ENCODE measurements at regions not wholly inside any gene's neighbourhood (a gene's known extent, or its start where the extent isn't known, plus 50 kb on each side); places are given as distances from the start of the nearest gene placed in this dataset.

DNA sequence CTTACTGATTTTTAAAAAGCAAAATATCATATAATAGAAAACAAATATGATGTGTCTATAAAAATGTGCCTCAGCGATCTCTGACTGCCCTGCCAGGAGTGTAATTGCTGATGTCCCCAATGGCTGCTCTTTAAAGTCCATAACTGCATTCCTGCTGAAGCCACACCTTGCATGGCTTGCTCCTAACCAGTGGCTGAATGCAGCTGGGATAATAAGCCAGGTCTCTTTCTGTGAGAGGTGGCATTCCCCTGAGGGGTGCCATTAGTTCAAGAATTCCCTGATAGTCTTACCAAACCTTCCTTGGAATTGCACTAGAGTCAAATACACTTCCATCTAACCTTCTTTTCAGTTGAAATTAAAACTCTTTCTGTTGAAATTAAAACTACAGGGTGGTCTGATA, 125.8 kb upstream of the ZNF804A start:
- DNase-seq: no peak

DNA sequence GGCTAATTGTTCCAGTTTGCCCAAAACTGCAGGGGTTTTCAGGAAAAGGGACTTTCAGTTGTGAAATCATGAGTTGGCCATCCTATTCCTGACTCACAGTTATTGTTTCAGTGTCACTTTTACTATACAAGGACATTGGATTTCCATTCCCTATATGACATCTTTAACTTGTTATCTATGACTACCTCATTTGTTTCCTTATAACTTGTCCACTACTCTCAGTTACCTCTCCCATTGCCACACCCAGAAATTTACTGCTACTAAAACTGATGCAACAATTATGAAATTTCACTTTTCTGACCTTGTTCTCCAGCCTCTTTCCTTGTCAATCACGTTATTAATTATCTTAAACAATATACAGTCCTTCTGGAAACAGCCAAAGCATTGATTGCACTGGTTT, 116.5 kb upstream of the ZNF804A start:
- DNase-seq: no peak

DNA sequence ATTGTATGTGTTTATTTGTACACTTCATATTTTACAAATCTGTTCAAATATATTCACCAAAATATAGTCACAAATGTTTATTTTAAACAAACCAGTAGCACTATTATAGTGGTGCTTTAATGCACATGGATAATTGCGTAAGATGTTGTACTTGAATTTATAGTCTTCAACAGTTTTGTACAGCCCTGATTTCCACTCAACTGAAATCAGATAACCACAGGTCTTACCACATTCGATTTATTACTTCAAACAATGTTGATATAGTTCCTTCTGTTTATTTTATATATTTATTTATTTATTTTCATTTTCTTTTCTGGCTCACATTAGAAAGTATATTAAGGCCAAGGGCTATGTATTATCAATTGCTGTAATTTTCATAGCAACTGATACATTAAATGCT, 99.4 kb upstream of the ZNF804A start:
- DNase-seq: no peak

DNA sequence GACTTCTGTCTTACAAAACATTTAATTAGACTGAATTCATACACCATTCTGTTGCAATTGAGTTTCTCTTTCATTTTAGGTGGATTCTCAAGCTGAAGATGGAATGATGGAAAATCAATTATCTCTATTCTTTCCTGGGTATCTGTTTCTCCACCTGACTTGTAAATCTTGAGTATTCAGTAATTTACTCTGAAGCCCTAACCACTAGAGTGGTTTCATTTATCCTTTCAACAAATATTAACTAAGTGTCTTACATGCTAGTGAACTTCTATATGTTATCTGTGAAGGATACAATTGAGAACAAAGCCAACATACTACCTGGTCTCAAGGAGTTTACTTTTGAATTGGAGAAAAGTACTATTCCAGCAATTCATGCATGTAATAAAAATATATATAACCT, 94.1 kb upstream of the ZNF804A start:
- DNase-seq: no peak

DNA sequence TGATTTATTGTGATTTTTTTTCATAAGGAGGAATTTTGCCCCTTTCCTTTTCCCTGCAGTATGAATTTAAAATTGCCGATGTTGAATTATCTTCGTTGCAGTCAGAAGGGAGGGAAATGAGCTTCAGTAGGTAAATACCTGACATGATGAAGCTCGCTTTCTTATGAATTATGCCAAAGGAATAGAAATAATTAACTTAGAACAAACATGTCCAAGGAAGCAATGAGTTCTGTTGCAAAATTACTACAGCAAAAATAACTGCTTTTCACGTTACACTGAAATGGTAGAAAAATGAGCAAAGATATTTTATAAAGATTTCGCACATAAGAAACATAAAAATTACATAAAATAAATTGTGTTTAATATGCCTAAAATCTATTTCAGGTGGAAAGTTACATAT, 91.1 kb upstream of the ZNF804A start:
- no peak for DNase-seq

DNA sequence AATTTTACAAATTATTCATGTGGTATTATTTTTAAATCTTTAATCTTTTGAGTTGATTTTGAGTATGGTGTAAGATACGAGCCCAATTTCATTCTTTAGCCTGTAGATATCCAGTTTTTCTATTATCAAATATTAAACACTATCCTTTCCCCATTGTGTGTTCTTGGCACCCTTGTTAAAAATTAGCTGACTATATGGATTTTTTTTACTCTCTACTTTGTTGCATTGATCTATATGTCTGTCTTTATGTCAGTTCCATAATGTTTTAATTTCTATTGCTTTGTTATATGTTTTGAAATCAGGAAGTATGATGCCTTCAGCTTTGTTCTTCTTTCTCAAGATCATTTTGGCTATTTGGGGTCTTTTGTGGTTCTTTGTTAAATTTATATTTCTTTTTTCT, 80.9 kb upstream of the ZNF804A start:
- DNase-seq: no peak

DNA sequence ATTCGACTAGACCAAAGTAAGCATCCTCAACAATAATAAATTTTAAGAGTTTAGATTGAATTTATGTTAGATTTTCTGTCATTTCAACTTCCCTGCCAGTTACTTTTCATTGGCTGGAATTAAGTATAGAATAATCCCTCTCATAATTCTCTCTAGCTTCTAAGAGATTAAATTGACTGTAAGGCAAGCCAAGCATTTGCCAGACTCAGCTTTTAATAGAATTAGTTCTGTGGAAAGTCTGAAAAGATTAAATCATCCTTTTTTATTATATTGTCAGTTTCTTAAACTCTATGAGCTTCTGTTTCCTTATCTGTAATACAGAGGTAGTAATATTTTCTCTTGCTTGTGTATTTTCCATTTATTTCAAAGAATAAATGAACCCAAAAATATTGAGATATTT, 77.9 kb upstream of the ZNF804A start:
- DNase-seq: no peak

DNA sequence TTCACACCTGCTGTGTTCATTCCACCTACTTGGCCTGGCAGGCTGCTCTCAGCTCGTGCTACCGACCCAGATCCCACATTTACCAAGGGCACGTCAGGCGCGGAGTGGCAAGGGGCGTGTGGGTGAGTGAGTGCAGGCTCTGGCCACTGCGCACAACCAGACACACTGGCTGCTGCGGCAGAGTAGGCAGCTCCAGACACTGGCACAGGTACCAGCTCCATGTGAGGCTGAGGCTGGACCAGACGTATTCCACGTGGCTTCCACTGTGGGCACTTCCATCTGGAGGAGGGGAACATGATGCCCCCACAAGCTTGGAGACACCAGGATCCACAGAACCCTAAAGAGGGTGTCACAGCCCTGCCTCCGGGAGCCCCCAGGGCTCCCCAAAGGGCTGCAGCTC, 74.6 kb upstream of the ZNF804A start:
- DNase-seq: no peak

DNA sequence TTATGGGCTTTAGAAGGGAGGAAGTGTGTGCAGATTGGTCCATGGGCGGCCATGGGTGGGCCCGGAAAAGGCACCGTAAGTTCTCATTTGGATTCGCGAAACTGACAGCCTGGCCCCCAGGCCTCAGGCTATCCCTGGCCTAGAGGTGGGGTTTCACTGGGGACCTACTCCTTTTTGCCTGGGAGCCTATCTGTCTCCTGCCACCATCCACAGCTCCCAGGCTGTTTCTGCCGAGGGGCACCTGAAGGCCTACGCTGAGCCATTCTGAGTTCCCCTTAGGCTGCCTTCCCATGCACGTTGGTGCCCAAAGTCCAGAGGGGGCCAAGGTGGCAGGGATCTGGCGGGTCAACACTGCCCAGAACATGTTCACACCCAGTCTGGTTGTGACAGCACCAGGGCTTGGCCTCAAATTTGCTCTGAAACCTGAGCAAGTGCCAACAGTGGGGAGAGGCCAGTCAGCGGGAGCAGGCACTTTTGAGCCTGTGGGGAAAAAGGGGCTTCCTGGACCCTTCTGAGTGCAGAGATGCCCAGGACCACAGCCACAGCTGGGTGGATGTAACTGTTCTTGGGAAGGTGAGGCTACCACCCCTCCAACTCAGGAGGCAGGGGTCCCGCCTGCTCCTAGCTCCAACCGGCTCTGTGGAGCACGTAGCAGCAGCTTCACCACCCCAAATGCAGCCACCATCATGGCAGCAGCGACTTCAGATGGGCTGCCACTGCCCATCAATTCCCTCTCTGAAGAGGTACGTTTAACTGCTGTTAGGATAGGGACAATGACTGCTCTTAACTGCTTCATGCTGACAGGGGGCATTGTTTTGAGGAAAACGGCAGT, 73.6 kb upstream of the ZNF804A start:
- DNase-seq: no peak

DNA sequence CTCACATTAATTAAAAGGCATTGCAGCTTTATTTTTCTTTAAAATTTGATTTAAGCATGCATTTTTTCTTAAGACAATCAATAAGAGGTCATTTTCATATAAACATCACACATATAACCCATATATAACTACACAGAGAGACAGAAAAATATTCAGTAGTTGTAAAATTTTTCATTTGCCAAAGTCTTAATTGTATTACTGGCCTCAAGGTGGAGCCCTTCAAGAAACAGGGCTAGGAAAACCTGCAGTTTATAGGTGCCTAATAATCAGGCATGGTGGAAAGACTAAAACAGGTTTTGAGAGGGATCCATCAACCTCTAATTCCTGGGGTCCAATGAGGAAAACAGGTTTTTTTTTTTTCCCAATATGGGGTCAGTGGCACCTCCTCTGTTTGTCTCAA, 71.3 kb upstream of the ZNF804A start:
- DNase-seq: no peak

DNA sequence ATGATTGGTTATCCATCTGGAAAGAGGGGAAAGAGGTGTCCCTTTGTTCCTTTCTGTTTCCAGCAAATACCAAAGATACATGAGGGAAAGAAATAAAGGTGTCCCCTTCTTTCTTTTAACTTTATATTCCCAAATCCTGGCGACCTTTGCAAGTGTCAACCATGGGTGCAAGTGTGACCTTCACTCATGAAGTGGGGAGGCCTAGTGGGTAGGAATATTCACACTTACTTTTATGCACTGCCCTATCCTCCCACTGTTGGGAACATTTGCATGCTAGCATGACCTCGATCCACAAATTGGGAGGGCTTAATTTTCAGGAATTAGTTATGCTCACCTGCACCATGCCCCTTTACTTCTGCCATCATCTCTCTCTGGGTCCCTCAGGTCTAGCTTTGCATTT, 70.2 kb upstream of the ZNF804A start:
- DNase-seq: no peak

DNA sequence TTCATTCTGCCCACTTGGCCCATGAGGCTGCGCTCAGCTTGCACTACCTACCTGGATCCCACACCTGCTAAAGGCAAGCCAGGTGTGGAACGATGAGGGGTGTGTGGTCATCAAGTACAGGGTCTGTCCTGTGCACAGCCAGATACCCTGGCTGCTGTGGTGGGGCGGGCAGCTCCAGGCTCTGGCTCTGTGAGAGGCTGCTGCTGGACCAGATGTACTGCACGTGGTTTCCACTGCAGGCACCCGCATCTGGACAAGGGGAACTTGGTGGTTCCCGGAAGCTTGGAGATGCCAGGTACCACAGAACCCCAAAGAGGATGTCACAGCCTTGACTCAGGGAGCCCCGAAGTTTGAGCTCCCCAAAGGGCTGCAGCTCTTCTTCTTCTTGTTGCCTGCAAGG, 68.1 kb upstream of the ZNF804A start:
- no peak for DNase-seq

DNA sequence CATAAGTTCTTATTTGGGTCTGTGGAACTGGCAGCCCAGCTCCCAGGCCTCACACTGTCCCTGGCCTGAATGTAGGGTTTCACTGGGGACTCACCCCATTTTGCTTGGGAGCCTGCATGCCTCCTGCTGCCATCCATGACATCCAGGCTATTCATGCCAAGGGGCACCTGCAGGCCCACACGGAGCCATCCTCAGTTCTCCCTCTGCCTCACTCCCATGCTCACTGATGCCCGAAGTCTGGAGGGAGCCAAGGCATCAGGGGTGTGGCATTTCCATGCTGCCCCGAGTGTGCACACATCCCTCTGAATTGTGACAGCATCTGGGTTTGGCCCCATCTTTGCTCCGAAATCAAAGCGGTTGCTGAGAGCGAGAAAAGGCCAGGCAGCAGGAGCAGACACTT, 67.4 kb upstream of the ZNF804A start:
- DNase-seq: no peak

DNA sequence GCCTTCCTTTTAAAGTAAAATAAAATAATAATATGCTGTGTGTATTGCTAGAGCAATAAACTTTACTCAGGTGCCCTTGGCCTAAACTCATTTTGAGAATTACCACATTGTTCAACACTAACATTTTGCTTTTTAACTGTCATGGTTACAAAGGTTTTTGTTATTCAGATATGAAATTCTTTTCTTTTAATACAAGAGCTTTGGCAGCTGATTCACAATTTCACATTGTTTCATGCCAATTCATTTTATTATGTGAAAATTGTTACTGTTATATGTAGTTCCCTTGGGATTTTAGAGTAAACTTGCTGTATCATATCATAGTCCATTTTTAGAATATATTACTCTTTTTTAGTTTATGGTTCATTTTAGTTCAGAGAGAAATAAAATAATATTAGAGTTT, 65.8 kb upstream of the ZNF804A start:
- DNase-seq: no peak

DNA sequence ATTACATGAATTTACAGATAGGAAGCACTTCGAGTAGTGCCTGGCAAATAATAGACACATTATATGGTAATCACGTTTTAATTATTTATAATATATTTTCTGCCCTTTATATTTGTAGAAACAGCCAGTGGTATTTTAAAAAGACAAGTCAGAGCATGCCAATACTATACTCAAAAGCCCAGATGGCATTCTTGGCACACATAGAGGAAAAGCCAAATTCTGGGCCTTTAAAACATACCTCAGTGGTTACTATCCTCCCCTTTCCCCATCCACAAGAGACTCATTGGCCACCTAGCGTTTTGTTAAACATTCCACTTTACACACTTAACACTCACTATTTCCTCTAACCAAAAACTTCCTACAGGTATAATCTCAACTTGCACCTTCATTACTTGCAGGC, 63.3 kb upstream of the ZNF804A start:
- no peak for DNase-seq

DNA sequence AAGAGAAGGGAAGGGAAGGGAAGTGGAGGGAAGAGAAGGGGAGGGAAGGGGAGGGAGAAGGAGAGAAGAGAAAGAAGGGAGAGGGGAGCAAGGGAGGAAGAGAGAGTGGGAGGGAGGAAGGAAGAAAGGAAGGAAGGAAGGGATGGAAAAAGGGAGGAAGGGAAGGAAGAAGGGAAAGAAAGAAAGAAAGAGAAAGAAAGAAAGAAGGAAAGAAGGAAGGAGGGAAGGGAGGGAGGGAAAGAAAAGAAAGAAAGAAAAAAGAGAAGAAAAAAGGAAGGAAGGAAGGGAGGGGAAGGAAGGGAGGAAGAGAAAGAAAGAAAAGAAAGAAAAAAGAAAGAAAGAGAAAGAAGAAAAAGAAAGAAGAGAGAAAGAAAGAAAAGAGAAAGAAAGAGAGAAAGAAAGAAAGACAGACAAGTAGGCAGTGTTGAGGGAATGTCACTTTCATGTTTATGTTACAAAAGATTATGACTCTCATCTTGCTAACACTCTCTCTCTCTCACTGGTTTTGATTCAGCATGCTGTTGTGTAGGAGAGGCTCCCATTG, 58.0 kb upstream of the ZNF804A start:
- DNase-seq: no peak

DNA sequence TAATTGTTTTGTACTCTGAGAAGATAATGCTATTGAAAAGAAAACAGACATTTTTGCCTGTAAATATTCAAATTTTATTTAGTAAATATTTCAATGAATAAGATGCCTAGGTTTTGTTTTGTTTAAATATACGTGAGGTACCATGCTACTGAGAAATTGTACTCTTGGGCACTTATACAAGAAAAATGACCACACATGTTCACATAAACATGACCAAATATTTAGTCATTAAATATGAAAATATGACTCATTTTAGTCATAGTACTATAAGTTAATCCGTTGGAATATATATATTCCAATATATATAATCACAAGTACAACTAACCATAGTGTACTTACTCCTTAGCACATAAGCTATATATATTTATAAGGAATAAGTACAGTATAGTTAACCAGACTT, 56.7 kb upstream of the ZNF804A start:
- DNase-seq: no peak

DNA sequence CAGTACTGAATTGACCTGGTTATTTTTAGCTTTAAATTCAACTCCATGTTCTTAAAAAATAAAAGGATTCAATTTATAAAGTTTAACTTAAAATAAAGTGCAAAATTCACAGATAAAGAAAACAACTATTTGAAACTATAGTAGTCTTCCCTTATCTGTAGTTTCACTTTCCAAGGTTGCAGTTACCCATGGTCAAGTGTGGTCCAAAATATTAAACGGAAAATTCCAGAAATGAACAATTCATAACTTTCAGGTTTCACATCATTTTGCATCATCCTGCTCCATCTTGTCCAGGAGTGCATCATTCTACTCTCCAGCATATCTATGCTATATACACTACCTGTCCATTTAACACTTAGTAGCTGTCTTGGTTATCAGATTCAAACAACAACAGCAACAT, 54.5 kb upstream of the ZNF804A start:
- no peak for DNase-seq

Data from CD4-positive, alpha-beta T cell treated with Interleukin-4 for 1 hour (primary cell).